Esophagus muscularis mucosa (tissue), 4 donors: ENCODE measurements at regions not wholly inside any gene's neighbourhood (a gene's known extent, or its start where the extent isn't known, plus 50 kb on each side); places are given as distances from the start of the nearest gene placed in this dataset.

Source experiments
- DNase-seq: peaks from one replicate; pipeline ENCODE4 v3.0.0-alpha.2; 2017; ENCODE audit errors: extremely low spot score
- H3K27ac ChIP-seq, 4 donors: fragments of 200-600 bp; sonication (generic); replicated peaks in 1 of 4; 1 replicate in 3 of 4; 2 replicates in 1 of 4; pipeline ENCODE4 v1.5.1; 2016 to 2019; ENCODE audit warnings: mild to moderate bottlenecking in 1 of 4
- H3K27me3 ChIP-seq, 4 donors: fragments of 200-600 bp; sonication (generic); one replicate each; pipeline versions ENCODE4 v1.5.1 to v1.6.0; 2016 to 2019
- H3K36me3 ChIP-seq, 4 donors: fragments of 200-600 bp; sonication (generic); one replicate each; pipeline ENCODE4 v1.5.1; 2016 to 2019
- H3K4me1 ChIP-seq, 4 donors: fragments of 200-600 bp; sonication (generic); one replicate each; pipeline ENCODE4 v1.5.1; 2016 to 2019
- H3K4me3 ChIP-seq, 4 donors: fragments of 200-600 bp; sonication (generic); 1 replicate in 2 of 4; 2 replicates in 2 of 4; pipeline ENCODE4 v1.5.1; 2016 to 2019; ENCODE audit warnings: mild to moderate bottlenecking in 4 of 4, moderate library complexity in 1 of 4
- H3K9me3 ChIP-seq, 4 donors: fragments of 200-600 bp; sonication (generic); 1 replicate in 3 of 4; 2 replicates in 1 of 4; pipeline ENCODE4 v1.5.1; 2016 to 2019
- CTCF ChIP-seq, 3 experiments: fragments of 200-600 bp in 2 of 3; fragments of 450-650 bp in 1 of 3; sonication (generic) in 2 of 3; IDR thresholded peaks; one replicate each; pipeline ENCODE4 v1.5.1; 2017 to 2019; ENCODE audit warnings: antibody characterized with exemption in 3 of 3, mild to moderate bottlenecking in 2 of 3, moderate library complexity in 1 of 3
- EP300 ChIP-seq: sonication (generic); formaldehyde crosslinking; IDR thresholded peaks from one replicate; pipeline ENCODE4 v1.6.1; 2017; ENCODE audit warnings: antibody characterized with exemption
- POLR2A ChIP-seq: fragments of 450-650 bp; IDR thresholded peaks from one replicate; pipeline ENCODE4 v1.6.1; 2017; ENCODE audit warnings: antibody characterized with exemption, moderate library complexity, mild to moderate bottlenecking, low read depth
- POLR2AphosphoS5 ChIP-seq, 2 donors: sonication (generic); formaldehyde crosslinking; IDR thresholded peaks; one replicate each; pipeline ENCODE4 v1.6.1; 2017; ENCODE audit warnings: antibody characterized with exemption in 2 of 2
- WGBS: methylation state at CpG from one replicate; pipeline ENCODE4 v1.1.5; 2018; 5-methylcytosine and 5-hydroxymethylcytosine counted together
- intact Hi-C: fragments of 100-400 bp; cut with DNase I; formaldehyde crosslinking; loops from one replicate; pipeline ENCODE4 v1.15.1; 2023

- Histone ChIP-seq H3K36me3 (no peaks in the 10 kb centered on the region), H3K4me1 (no peaks in the 10 kb centered on the region), H3K9me3 (no peaks in the 10 kb centered on the region), H3K27ac (no peak overlapping the region), H3K27me3 (no peaks in the 10 kb centered on the region), H3K4me3 (no peak overlapping the region)
- DNase-seq, result no peak
- TF ChIP-seq POLR2AphosphoS5 (IDR thresholded peaks at IDR 0.05) (no peak), POLR2A (no peak), CTCF (IDR thresholded peaks at IDR 0.05) (no peak)
- WGBS, result 81% methylated on average over 2 of the region's 2 CpGs
- intact Hi-C loops, result no loop called here
These were observed 260.9 kb downstream of the BMP4 start for GRCh38 chr14:53695692-53696214.

GRCh38 chr14:53692885-53693284 lies 263.7 kb downstream of the BMP4 start:
- intact Hi-C loops, result no loop called here
- Histone ChIP-seq H3K4me3 (no peak overlapping the region), H3K27me3 (no peaks in the 10 kb centered on the region), H3K27ac (no peak overlapping the region), H3K4me1 (no peaks in the 10 kb centered on the region), H3K9me3 (no peaks in the 10 kb centered on the region), H3K36me3 (no peaks in the 10 kb centered on the region)
- no peak for TF ChIP-seq POLR2AphosphoS5 (IDR thresholded peaks at IDR 0.05)
- 84% methylated on average over 1 of the region's 1 CpG for WGBS
- DNase-seq, result no peak

GRCh38 chr14:53692451-53692850 lies 264.2 kb downstream of the BMP4 start:
- no peaks in the 10 kb centered on the region for H3K36me3 ChIP-seq
- H3K4me3 ChIP-seq, result no peak overlapping the region
- TF ChIP-seq EP300 (no peak), POLR2AphosphoS5 (IDR thresholded peaks at IDR 0.05) (no peak), POLR2A (no peak), CTCF (IDR thresholded peaks at IDR 0.05) (no peak)
- intact Hi-C loops, result no loop called here
- no peak for DNase-seq
- no peaks in the 10 kb centered on the region for H3K27me3 ChIP-seq
- no peak overlapping the region for H3K27ac ChIP-seq
- H3K9me3 ChIP-seq, result no peaks in the 10 kb centered on the region
- no peaks in the 10 kb centered on the region for H3K4me1 ChIP-seq
- WGBS, result 87% methylated on average over 5 of the region's 5 CpGs

- Histone ChIP-seq H3K9me3 (no peaks in the 10 kb centered on the region), H3K36me3 (no peaks in the 10 kb centered on the region), H3K4me1 (no peaks in the 10 kb centered on the region), H3K4me3 (no peak overlapping the region), H3K27me3 (no peaks in the 10 kb centered on the region), H3K27ac (no peak overlapping the region)
- TF ChIP-seq CTCF (IDR thresholded peaks at IDR 0.05) (no peak), POLR2AphosphoS5 (IDR thresholded peaks at IDR 0.05) (no peak), EP300 (no peak), POLR2A (no peak)
- 70% methylated on average over 5 of the region's 5 CpGs for WGBS
- intact Hi-C loops, result no loop called here
- no peak for DNase-seq
These were observed 273.4 kb downstream of the BMP4 start for GRCh38 chr14:53683229-53683628.

GRCh38 chr14:53672526-53672925 lies 284.1 kb downstream of the BMP4 start:
- TF ChIP-seq POLR2A, result no peak
- TF ChIP-seq POLR2AphosphoS5 (IDR thresholded peaks at IDR 0.05), result no peak
- no peak for TF ChIP-seq CTCF (IDR thresholded peaks at IDR 0.05)
- no peak for TF ChIP-seq EP300
- H3K4me1 ChIP-seq, result no peaks in the 10 kb centered on the region
- H3K27me3 ChIP-seq, result no peaks in the 10 kb centered on the region
- 62% methylated on average over 2 of the region's 2 CpGs for WGBS
- intact Hi-C loops, result no loop called here
- H3K4me3 ChIP-seq, result no peak overlapping the region
- no peak overlapping the region for H3K27ac ChIP-seq
- H3K36me3 ChIP-seq, result no peaks in the 10 kb centered on the region
- peaks cover 0 to 3% (median 0%) of the 10 kb centered on the region in 4 donors for H3K9me3 ChIP-seq
- no peak for DNase-seq
